Keratinocyte (primary cell): ENCODE measurements at regions not wholly inside any gene's neighbourhood (a gene's known extent, or its start where the extent isn't known, plus 50 kb on each side); places are given as distances from the start of the nearest gene placed in this dataset.

Source experiments
- DNase-seq: peaks from one replicate; pipeline ENCODE4 v3.0.0-alpha.2; 2011; ENCODE audit warnings: low read depth, missing footprints, low spot score
- FAIRE-seq: peaks from 2 replicates; lab custom pipeline; 2011; peaks lifted over from hg19 to GRCh38; lab: Jason Lieb, UNC
- H2AFZ ChIP-seq: 2 replicates; pipeline ENCODE4 v1.6.0; 2012; ENCODE audit warnings: low read length, control low read depth, inconsistent platforms; ENCODE audit not compliant: control insufficient read depth
- H3K27ac ChIP-seq: 2 replicates; pipeline ENCODE4 v1.5.1; 2011; ENCODE audit warnings: low read length; ENCODE audit not compliant: control insufficient read depth, insufficient read depth
- H3K27me3 ChIP-seq: 3 replicates; pipeline ENCODE4 v1.6.0; 2011; ENCODE audit warnings: low read length; ENCODE audit not compliant: control insufficient read depth, insufficient read depth; ENCODE audit errors: extremely low read depth
- H3K36me3 ChIP-seq, 2 experiments: 2 replicates in 1 of 2; 3 replicates in 1 of 2; pipeline ENCODE4 v1.5.1; 2011; ENCODE audit warnings: low read length in 2 of 2, mild to moderate bottlenecking in 1 of 2; ENCODE audit not compliant: control insufficient read depth in 2 of 2, insufficient read depth in 2 of 2; ENCODE audit errors: extremely low read depth in 1 of 2
- H3K4me1 ChIP-seq: 3 replicates; pipeline ENCODE4 v1.5.1; 2011; ENCODE audit warnings: low read length; ENCODE audit not compliant: control insufficient read depth, insufficient read depth; ENCODE audit errors: extremely low read depth
- H3K4me2 ChIP-seq: 3 replicates; pipeline ENCODE4 v1.6.0; 2011; ENCODE audit warnings: low read depth, low read length; ENCODE audit not compliant: control insufficient read depth, insufficient read depth; ENCODE audit errors: extremely low read depth
- H3K4me3 ChIP-seq, 3 experiments: fragments of 200-600 bp in 1 of 3; sonication (generic) in 1 of 3; 2 replicates in 2 of 3; 3 replicates in 1 of 3; pipeline ENCODE4 v1.5.1; 2011 to 2016; ENCODE audit warnings: low read length in 3 of 3, mild to moderate bottlenecking in 3 of 3, control low read depth in 2 of 3, inconsistent platforms in 1 of 3, low read depth in 1 of 3, mixed read lengths in 1 of 3, mixed run types in 1 of 3, moderate library complexity in 1 of 3; ENCODE audit not compliant: control insufficient read depth in 2 of 3, insufficient read depth in 2 of 3; ENCODE audit errors: extremely low read depth in 1 of 3
- H3K79me2 ChIP-seq: 2 replicates; pipeline ENCODE4 v1.6.0; 2012; ENCODE audit warnings: low read length; ENCODE audit not compliant: control insufficient read depth, insufficient read depth
- H3K9ac ChIP-seq: 3 replicates; pipeline ENCODE4 v1.6.0; 2011; ENCODE audit warnings: low read length; ENCODE audit not compliant: control insufficient read depth, insufficient read depth; ENCODE audit errors: extremely low read depth
- H3K9me1 ChIP-seq: 3 replicates; pipeline ENCODE4 v1.6.0; 2011; ENCODE audit warnings: low read length; ENCODE audit not compliant: control insufficient read depth, insufficient read depth; ENCODE audit errors: extremely low read depth
- H3K9me3 ChIP-seq: 2 replicates; pipeline ENCODE4 v1.5.1; 2012; ENCODE audit warnings: low read depth, low read length; ENCODE audit not compliant: control insufficient read depth
- H4K20me1 ChIP-seq: 3 replicates; pipeline ENCODE4 v1.6.0; 2011; ENCODE audit warnings: low read length; ENCODE audit not compliant: control insufficient read depth, insufficient read depth; ENCODE audit errors: extremely low read depth
- CTCF ChIP-seq, 3 experiments: IDR thresholded peaks in 1 of 3; conservative IDR thresholded peaks in 1 of 3; optimal IDR thresholded peaks in 1 of 3; 2 replicates in 2 of 3; 3 replicates in 1 of 3; pipeline versions ENCODE3 to v1.5.1; 2011; ENCODE audit warnings: low read length in 3 of 3, mild to moderate bottlenecking in 3 of 3, moderate library complexity in 2 of 3, control low read depth in 1 of 3, inconsistent platforms in 1 of 3; ENCODE audit not compliant: insufficient read depth in 2 of 3; ENCODE audit errors: extremely low read depth in 1 of 3
- EZH2 ChIP-seq: IDR thresholded peaks from one replicate; pipeline ENCODE4 v1.6.1; 2012; ENCODE audit warnings: inconsistent platforms, mild to moderate bottlenecking, low read length, moderate library complexity
- dilution Hi-C: fragments of 300-500 bp; cut with MboI; formaldehyde crosslinking; loops from one replicate; pipeline ENCODE4 v1.7.0; 2020; ENCODE audit warnings: low sequenced_read_pairs; ENCODE audit not compliant: extremely low pct_ligation_motif_present

- H3K9me1 ChIP-seq, result no peaks in the 10 kb centered on the region
- no peaks in the 10 kb centered on the region for H3K27me3 ChIP-seq
- no peak overlapping the region for H3K9ac ChIP-seq
- H2AFZ ChIP-seq, result no peak overlapping the region
- no peak overlapping the region for H3K4me3 ChIP-seq
- H3K79me2 ChIP-seq, result no peaks in the 10 kb centered on the region
- no peaks in the 10 kb centered on the region for H3K36me3 ChIP-seq
- no peak overlapping the region for H3K27ac ChIP-seq
- no peak for TF ChIP-seq CTCF (optimal IDR thresholded peaks at IDR 0.05 in 1 of 3, IDR thresholded peaks at IDR 0.05 in 1 of 3, conservative IDR thresholded peaks at IDR 0.05 in 1 of 3; ENCODE audit: extremely low read depth in 1 of 3, insufficient read depth in 2 of 3, low read length in 3 of 3)
- TF ChIP-seq EZH2, result no peak
- H3K4me2 ChIP-seq, result no peak overlapping the region
- H3K9me3 ChIP-seq, result no peaks in the 10 kb centered on the region
- dilution Hi-C loops, result no loop called here
- FAIRE-seq (no peak), DNase-seq (no peak)
- no peaks in the 10 kb centered on the region for H4K20me1 ChIP-seq
- peaks cover 23% of the 10 kb centered on the region for H3K4me1 ChIP-seq
These were observed 314.3 kb downstream of the MAP2K6 start for GRCh38 chr17:69728816-69729215.

- peak; percentile 71 for FAIRE-seq
- no peaks in the 10 kb centered on the region for H3K79me2 ChIP-seq
- no peaks in the 10 kb centered on the region for H3K27me3 ChIP-seq
- H2AFZ ChIP-seq, result no peak overlapping the region
- no peak overlapping the region for H3K9ac ChIP-seq
- TF ChIP-seq CTCF (optimal IDR thresholded peaks at IDR 0.05 in 1 of 3, IDR thresholded peaks at IDR 0.05 in 1 of 3, conservative IDR thresholded peaks at IDR 0.05 in 1 of 3; ENCODE audit: extremely low read depth in 1 of 3, insufficient read depth in 2 of 3, low read length in 3 of 3), result no peak
- TF ChIP-seq EZH2, result no peak
- H3K9me3 ChIP-seq, result no peaks in the 10 kb centered on the region
- dilution Hi-C loops, result no loop called here
- peaks cover 32% of the 10 kb centered on the region for H3K4me1 ChIP-seq
- no peaks in the 10 kb centered on the region for H4K20me1 ChIP-seq
- no peak overlapping the region for H3K4me2 ChIP-seq
- H3K4me3 ChIP-seq, result no peak overlapping the region
- H3K9me1 ChIP-seq, result no peaks in the 10 kb centered on the region
- peak; percentile 32 for DNase-seq
- H3K27ac ChIP-seq, result no peak overlapping the region
- H3K36me3 ChIP-seq, result no peaks in the 10 kb centered on the region
These were observed 315.4 kb downstream of the MAP2K6 start for GRCh38 chr17:69729944-69730343.
